Umbilical cord (tissue), 1 donor: ENCODE measurements at regions not wholly inside any gene's neighbourhood (a gene's known extent, or its start where the extent isn't known, plus 50 kb on each side); places are given as distances from the start of the nearest gene placed in this dataset.

Experiments used
- DNase-seq: peaks from one replicate; pipeline ENCODE4 v3.0.0-alpha.2; 2015; ENCODE audit warnings: low spot score

DNA sequence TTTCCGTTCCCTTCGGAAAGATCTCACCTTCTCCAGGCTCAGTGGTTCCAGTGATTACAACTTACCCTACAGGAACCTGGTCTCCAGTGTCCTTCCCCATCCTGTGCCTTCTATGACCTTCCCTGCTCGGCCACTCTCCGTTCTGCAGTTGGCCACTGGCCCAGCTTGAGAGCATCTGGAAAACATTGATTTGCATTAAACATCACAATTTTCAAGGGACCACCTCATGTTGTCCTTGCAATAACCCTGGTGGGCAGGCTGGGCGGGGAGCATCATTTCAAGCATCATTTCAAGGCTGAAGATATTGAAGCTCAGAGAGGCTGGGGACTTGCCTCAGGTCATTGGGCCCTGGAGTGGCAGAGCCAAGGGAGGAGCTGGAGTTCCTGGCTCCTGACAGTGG, 177.4 kb downstream of the SEC61B start:
- DNase-seq = no peak

DNA sequence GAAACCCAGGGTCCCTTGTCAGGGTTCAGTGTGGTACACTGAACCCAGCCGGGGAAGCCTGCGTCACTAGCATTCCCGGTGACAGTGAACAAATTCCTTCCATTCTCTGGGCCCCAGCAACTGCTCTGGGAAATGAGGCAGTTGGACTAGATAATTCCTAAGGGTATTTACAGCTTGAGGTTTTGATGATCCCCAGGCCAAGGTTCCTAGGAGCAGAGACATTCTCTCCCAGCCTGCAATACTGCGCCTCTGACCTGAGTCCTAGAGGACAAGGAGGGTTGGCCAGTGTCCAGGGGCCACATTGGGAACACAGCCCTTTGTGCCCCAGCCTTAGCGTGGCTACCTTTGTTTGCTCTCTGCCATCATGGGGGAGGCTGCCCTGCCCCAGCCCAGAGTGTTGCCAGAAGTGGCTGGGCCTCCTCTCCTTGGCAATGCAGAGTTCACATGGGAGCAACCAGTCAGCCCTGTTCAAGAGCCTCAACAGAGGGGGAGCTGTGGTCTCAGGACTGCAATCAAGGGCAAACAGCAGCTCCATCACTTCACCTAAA, 178.2 kb downstream of the SEC61B start:
- DNase-seq = peak; percentile 22

DNA sequence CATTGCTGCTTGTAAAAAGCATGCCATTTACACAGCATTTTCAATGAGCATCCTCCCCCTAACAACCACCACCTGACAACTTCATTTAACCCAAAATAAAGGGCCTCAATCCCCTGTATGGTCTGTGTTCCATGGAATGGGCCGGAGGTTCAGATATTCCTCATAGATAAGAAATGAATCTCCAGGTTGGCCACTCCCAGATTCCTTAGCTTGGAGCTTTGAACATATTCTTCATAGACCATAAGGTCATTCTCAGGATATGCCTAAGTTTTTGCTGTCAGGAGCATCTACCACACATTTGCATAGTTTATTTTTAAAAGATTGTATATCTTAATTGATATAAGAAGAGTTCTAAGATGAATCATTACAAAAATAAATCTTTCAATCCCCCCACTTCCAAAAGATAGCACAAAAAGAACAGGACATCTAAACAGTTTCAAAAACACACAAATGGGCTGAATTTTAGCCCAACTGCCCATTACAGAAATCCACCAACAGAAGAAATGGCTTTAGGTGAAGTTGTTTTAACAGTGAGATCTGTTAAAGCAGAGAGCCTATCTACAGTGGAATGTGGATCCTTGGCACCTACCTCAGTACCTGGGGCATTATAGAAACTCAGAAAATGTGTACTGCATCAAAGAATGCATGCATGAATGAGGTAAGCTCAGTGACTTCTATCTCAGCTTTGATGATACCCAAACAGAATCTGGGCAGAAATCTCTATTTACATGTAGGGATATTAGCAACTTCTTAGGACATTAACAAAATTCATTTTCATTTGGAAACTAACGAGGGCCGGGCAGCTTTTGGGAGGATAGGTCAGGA, 179.8 kb downstream of the SEC61B start:
- no peak for DNase-seq

DNA sequence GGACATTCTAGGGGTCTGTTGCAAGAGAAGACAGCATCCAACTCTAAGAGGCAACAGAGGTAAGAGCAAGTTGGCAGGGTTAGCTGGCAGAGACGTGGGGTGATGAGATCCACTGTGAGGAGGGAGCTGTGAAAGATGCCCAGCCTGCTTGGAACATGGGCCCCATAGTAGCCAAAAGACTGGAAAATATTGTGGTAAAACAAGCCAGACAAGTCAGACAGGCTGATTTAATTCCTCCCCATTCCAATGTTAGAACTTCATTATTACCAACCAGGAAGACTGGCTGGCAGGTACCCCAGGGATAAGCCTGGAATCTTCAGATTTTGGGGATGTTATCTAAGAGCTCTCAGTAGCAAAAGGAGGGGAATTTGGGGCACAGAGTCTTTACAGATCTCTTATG, 181.3 kb downstream of the SEC61B start:
- no peak for DNase-seq

DNA sequence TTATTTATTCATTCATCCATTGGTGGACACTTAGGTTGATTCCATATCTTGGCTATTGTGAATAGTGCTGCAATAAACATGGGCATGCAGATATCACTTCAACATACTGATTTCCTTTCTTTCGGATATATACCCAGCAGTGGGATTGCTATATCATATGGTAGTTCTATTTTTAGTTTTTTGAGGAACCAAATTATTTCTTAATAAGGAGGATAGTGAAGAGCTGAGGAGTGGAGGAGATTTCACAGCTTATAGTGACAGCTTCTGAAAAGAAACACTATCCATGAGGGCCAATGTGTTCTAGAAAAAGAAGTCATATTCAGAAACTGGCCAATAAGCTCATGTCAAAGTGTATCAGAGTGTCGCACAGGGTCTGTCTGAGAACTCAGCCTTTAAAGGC, 183.3 kb downstream of the SEC61B start:
- DNase-seq = no peak

DNA sequence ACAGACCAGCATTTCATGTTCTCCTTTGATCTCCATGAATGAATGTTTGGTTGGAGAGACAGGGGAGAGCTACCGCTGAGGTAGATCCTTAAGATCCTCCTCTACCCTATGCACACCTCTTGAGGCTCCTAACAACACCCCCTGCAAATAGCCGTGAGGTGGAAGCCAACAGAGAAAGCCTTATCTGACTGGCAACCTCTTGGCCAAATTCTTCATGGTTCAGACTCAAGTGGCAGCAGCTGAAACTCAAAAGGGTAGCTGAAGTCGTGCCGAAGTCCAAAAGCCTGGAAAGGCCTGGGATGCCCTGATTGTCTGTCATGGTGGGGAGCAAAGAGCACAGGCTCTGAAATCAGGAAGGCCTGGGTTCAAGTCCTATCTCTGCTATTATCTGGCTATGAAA, 184.9 kb downstream of the SEC61B start:
- no peak for DNase-seq

DNA sequence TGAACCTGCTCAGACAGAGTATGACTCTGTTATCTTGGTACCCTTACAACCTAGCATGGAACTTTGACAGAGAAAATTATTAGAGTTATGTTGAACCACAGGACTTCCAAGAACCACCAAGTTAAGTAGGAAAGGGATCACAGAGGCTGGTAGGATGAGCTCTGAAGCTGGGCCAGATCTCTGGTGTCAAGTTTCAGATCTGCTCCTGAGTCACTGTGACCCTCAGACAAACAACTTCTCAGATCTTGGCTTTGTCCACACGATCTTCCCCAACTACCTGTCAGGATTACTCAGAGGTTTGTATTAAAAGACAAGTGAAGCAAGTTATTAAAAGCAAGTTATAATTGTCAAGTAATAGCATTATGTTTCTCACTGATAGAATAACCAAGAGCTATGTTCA, 189.0 kb downstream of the SEC61B start:
- DNase-seq = no peak

DNA sequence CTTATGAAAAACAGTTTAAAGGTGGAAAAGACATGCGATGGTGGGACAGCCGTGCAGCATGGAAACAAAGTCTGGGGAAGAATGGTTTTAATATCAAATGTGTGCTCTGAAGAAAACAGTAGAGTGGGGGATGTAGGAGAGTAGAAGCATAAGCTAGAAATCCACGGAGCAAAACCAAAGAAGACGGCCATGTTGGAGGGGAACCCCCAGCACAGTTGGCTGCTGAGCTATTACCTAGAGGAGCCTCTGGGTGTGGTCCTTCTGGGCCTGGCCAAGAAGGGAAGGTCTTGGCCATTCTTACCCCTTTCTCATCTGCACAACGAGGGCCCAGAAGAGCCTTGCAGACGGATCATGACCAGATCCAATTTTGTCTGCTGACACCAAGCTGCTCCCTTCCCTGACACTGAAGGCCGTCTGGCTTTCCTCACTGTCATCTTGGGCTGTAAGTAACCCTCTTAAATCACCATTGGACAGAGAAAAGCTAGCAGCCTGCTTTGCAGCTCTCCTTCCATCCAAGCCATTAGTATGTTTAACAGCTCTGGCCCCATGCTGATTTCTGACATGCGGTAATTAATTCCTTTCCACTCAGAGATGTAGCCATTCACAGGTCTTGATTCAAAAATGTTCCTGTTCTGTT, 189.5 kb downstream of the SEC61B start:
- DNase-seq = peak; percentile 67

DNA sequence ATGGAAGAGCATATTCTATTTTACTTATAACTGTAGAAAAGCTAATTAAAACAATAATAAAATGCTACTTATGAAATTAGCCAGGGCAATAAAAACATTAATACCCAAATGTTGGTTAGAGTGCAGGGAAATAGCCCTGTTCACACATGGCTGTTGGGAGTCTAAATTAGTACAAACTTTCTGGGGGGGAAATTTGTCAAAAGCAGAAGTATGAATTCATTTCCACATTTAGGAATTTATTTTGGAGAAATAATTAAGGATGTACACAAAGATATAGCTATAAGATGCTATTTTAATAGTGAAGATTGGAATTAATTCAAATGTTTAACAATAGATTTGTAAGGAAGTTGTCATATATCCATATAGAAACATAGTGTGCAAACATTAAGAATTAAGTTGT, 190.5 kb downstream of the SEC61B start:
- no peak for DNase-seq

DNA sequence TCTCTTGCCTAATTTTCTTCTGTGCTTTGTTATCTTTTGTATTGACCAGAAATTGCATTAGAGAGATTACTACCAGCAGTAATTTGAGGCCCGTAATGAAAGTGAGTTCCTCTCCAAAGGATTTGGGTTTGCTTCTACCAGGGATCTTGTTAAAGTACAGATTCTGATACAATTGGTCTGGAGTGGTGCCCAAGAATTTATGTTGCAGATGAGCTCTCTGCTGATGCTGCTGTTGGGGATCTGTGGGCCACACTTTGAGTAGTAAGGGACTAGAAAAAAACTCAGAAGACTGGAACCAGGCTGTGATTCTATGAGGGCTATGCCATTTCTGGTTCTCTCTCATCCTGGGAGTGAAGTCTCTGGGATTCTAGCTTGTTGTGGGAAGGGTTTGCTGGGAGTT, 192.2 kb downstream of the SEC61B start:
- no peak for DNase-seq

DNA sequence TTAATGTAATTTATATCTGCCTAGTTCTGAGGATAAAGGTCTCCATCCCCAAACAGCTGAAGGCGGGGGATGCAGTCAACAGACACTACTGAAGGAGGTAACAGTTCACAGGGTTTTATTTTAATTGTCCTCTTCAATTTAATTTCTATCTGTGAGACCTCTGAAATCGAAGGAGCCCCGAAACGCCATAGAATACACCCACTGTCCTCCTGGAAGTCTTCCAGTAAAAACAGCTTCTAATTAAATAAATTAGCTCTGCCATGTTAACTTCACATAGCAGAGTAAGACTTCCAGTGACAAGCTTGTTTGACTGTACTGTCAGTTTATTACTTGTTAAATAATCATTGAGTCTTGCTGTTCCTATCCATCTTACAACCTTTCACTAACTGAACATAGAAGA, 193.5 kb downstream of the SEC61B start:
- no peak for DNase-seq

DNA sequence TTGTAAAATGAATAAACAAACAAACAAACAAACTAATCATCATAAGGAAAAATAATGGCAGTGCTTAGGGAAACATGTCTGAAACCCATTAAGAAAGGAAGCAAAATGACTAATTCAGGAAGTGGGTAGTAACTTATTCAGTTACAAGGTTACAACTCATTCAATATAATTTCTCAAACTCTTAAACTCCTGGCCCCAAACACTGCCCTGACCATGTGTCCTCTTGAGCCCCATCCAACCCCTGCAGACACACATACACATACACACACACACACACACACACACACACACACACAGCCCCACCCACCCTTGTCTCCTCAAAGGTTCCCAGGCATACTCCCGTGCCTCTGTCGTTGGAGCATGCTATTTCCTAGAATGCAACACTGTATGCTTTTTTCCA, 193.9 kb downstream of the SEC61B start:
- DNase-seq = no peak

DNA sequence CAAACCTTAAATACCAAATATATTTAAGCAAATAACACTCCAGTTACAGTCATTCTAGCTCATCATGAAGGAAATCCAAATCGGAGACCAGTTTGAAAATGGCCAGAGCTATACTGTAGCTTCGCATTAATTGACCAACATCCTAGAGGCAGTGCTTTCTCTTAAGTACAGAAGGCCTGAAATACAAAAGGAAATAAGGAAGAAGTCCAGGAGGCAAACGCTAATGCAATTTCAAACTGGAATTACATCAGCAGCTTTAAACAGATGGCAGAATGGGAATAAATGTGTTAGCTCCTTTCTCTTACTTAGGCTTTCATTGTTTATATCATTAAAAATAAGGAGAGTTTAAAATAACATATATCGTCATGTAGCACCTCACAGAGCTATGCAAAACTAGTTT, 197.0 kb downstream of the SEC61B start:
- DNase-seq = no peak

DNA sequence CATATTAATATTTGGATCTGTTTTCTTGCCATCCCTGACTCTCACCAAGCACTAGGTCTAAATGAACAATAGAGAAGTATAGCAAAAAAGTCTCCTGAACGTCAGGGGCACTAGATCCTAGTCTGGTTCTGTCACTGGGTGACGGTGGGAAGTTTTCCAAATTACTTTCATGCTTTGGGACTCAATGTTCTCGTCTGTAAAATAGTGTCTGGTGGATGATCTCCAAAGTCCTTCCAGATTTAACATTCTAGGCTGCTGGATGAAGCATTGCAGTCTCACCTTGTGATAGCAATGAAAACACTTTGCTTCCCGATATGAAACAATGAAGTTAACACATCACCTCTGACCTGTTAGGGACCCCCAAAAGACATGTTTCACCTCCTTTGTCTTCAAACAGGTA, 199.3 kb downstream of the SEC61B start:
- no peak for DNase-seq

DNA sequence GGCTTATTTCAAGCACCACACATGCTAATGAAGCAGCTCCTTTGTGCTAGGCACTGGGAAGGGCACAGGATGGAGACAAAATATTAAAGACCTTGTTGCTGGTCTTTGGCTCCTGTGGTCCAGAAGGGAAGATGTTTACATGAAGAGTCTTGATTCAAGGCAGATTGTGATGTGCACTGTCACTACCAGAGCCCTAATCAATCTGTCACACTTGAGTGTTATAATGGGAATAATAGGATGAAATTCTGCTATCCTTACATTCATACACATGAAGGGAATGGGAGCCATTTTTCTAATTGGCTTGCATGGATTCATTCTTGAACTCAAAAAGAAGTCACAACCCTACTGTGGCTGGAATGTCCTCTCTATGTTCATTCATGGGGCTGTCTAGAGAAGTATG, 203.0 kb downstream of the SEC61B start:
- DNase-seq = no peak

DNA sequence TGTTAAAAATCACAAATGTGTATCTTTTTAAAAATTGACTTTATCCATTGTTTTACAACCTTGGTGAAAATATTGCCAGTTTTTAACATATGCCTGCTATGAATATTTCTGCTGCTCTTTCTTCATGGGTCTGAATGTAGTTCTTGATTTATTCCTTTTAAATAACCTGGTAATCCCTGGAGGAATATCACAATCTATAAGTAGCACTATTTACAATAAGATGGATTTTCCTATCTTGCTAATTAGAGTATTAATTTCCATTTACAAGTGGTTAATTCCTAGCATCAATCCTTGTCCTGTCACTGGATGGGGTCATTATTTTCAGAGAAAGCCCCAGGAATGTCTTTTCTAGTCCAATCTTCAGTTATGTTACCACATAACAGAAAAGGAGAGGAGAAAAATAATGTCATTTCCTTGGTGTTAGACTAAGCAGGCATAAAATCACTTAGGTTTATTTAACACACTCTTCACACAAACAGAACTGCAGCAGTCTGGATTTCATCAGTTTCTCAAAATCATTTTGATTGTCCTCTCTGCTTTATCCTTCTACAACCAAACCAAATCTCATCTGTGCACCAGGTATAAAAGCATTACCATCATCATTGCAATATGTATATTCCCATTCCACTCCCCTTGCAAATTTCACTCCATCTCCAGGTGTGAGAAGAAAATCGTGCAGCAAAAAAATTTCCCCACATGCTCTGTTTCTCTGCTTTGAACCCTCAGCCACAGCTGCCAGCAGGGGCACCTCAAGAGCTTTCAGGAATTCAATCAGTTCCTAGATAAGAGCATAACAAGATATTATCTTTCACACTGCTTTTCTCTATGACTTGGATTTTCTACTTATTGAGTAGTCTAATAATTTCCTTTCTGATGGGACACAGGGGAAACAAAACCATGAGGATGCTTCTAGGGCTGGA, 204.1 kb downstream of the SEC61B start:
- DNase-seq = no peak

DNA sequence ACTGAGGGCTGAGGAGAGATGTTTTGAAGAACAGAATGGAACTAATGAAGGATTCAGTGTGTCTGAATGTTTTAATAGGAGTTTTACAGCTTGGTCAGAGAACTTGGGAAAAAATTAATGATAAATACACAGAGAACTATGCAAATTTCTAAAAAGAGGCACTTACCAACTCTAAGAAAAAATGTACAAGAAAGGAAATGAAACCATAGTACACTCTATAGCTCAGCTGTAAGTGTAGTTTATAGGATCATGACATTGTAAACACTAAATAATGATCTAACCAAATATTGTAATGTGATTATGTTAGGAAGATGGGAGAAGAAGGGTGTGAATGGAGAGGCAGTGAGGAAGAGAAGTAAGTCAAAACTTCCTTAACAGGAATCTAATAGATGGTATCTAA, 205.2 kb downstream of the SEC61B start:
- no peak for DNase-seq

DNA sequence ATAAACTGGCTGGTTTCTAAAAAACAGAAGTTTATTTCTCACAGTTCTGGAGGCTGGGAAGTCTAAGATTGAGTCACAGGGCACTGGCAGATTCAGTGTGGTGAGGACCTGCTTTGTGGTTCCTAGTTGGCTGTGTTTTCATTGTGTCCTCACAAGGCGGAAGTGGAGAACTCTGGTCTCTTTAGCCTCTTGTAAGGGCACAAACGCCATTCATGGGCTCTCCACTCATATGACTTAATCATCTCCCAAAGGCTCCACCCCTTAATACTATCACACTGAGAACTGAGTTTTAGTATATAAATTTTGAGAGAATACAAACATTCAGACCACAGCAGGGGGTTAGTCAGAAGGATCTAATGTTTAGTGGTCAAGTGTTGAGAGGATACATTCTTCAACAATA, 208.2 kb downstream of the SEC61B start:
- DNase-seq = no peak

DNA sequence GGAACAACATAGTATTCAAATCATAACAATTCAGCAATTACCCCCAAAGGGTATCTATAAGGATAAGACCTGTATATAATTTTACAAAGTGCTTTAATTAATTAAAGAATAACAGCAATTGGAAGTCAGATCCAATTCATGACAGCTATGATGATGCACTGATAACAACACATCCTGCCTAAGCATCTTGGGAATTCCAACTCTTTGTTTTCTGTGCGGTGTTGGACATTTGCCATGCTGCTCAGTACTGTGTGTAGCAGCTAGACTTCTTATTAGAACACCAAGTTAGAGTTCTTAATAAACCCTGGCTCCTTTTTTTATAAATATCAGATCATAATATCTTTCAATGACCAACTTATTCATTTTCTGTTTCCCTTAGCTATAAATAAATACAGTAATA, 209.0 kb downstream of the SEC61B start:
- no peak for DNase-seq

DNA sequence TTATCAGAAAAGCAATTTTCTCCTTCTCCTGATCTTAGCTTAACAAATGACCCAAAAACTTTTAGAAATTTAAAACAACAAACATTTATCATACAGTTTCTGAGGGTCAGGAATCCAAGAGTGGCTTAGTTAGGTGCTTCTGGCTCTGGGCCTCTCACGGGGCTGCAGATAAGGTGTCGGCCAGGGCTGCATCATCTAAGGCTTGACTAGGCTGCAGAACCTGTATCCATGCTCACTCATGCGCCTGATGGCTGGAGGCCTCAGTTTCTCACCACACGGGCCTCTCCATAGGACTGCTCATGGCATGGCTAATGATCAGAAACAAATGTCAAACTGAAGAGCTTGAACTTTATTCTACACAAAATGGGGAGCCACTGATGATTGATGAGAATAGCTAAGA, 210.0 kb downstream of the SEC61B start:
- DNase-seq = no peak

DNA sequence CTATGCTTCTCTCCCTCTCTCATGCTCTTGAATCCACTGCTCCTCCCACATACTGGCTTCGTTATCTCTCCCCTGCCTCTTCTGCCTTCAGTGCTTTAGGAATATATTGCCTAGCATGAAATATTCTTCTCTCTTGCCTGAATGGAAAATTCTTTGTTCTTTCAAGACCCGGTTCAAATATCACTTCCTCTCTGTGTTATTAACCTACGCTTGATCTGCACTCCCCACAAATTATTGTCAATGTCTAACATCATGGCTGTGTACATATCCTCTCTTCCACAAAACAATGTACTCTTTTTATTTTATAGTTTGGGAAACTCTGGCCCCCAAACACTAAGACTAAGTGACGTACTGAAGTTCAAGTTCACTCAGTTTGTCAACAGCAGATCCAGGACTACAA, 211.0 kb downstream of the SEC61B start:
- no peak for DNase-seq

DNA sequence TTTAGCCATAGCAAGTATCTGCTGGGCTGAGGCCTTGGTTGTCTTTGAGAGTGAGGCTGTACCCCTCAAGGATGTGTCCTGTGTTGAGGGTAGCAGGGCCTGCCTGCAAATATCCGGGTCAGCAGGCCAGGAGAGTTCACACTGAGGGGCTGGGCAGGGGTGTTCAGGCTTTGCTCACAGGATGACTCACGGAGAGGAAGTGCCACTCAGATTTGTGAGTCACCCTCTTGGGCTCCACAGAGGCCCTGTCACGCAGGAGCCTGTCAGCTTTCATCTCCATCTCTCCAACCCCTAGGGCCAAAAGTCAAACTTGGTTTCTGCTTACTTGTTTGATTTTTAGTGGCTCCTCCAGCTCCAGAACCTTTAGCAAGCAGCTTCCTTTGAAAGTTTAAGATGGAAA, 211.5 kb downstream of the SEC61B start:
- peak; percentile 65 for DNase-seq
